IMR-90 (cell line): ENCODE measurements at regions not wholly inside any gene's neighbourhood (a gene's known extent, or its start where the extent isn't known, plus 50 kb on each side); places are given as distances from the start of the nearest gene placed in this dataset.

Experiments used
- ATAC-seq: fragments of 200-7000 bp; cut with Tn5 transposase; 2 replicates; pipeline ENCODE4 v1.9.1; 2020; ENCODE audit warnings: low read depth, mild to moderate bottlenecking, moderate library complexity
- BruUV-seq: library from RNA; stranded (reverse); fragments of 400-500 nt; replicated peaks from 2 replicates; lab custom pipeline; 2021; lab: Mats Ljungman, UMichigan
- CTCF ChIA-PET: fragments of 300-600 bp; formaldehyde crosslinking; extraction: SDS; loops from one replicate; lab custom pipeline; 2021; ENCODE audit warnings: antibody characterized with exemption; lab: Yijun Ruan, JAX
- POLR2A ChIA-PET: fragments of 300-600 bp; sonication (Branson Sonifier 250); formaldehyde crosslinking; loops from one replicate; lab custom pipeline; 2022; ENCODE audit warnings: antibody characterized with exemption; ENCODE audit not compliant: unreplicated experiment; lab: Charles Lee
- DNase-seq: peaks from one replicate; pipeline ENCODE4 v3.0.0; 2013
- H2AFZ ChIP-seq: replicated peaks from 2 replicates; pipeline ENCODE3; 2013; ENCODE audit warnings: low read length, mild to moderate bottlenecking; ENCODE audit not compliant: poor library complexity
- H2AK5ac ChIP-seq: 2 replicates; pipeline ENCODE4 v1.6.1; 2013; ENCODE audit warnings: low read depth, low read length, inconsistent platforms
- H2AK9ac ChIP-seq: replicated peaks from 2 replicates; pipeline ENCODE3; 2013; ENCODE audit warnings: mild to moderate bottlenecking, low read depth, low read length, moderate library complexity; ENCODE audit not compliant: poor library complexity
- H2BK120ac ChIP-seq: 2 replicates; pipeline ENCODE4 v1.6.1; 2013; ENCODE audit warnings: low read depth, low read length, inconsistent platforms
- H2BK15ac ChIP-seq: 3 replicates; pipeline ENCODE4 v1.6.1; 2013; ENCODE audit warnings: low read depth, low read length, inconsistent platforms
- H2BK20ac ChIP-seq: 2 replicates; pipeline ENCODE4 v1.6.1; 2013; ENCODE audit warnings: low read depth, mild to moderate bottlenecking, inconsistent platforms, low read length, moderate library complexity
- H2BK5ac ChIP-seq: 2 replicates; pipeline ENCODE4 v1.6.1; 2013; ENCODE audit warnings: mild to moderate bottlenecking, low read depth, low read length, inconsistent platforms; ENCODE audit not compliant: poor library complexity, severe bottlenecking
- H3K14ac ChIP-seq: replicated peaks from 2 replicates; pipeline ENCODE4 v1.6.1; 2013; ENCODE audit warnings: low read depth, low read length, inconsistent platforms
- H3K18ac ChIP-seq: 2 replicates; pipeline ENCODE4 v1.6.1; 2013; ENCODE audit warnings: low read depth, low read length, control low read depth
- H3K23ac ChIP-seq: 2 replicates; pipeline ENCODE4 v1.6.1; 2013; ENCODE audit warnings: low read depth, low read length, inconsistent platforms
- H3K27ac ChIP-seq: 2 replicates; pipeline ENCODE4 v1.5.1; 2013; ENCODE audit warnings: mild to moderate bottlenecking, control low read depth, low read length; ENCODE audit not compliant: insufficient read depth
- H3K27me3 ChIP-seq: 2 replicates; pipeline ENCODE4 v1.6.1; 2013; ENCODE audit warnings: low read length; ENCODE audit not compliant: control insufficient read depth, insufficient read depth
- H3K36me3 ChIP-seq: 2 replicates; pipeline ENCODE4 v1.6.1; 2013; ENCODE audit warnings: low read length, mixed read lengths; ENCODE audit not compliant: control insufficient read depth, insufficient read depth
- H3K4ac ChIP-seq: 2 replicates; pipeline ENCODE4 v1.6.1; 2013; ENCODE audit warnings: low read depth, low read length, inconsistent platforms
- H3K4me1 ChIP-seq: 2 replicates; pipeline ENCODE4 v1.6.1; 2013; ENCODE audit warnings: low read length, mixed read lengths; ENCODE audit not compliant: control insufficient read depth, insufficient read depth
- H3K4me2 ChIP-seq: 2 replicates; pipeline ENCODE4 v1.6.1; 2013; ENCODE audit warnings: low read depth, mild to moderate bottlenecking, control low read depth, low read length, moderate library complexity
- H3K4me3 ChIP-seq: 2 replicates; pipeline ENCODE4 v1.5.1; 2013; ENCODE audit warnings: low read depth, mild to moderate bottlenecking, control low read depth, low read length, moderate library complexity; ENCODE audit not compliant: insufficient read depth
- H3K56ac ChIP-seq: 2 replicates; pipeline ENCODE4 v1.6.1; 2013; ENCODE audit warnings: low read length, inconsistent platforms; ENCODE audit not compliant: insufficient read depth; ENCODE audit errors: extremely low read depth
- H3K79me1 ChIP-seq, 2 experiments: 2 replicates each; pipeline ENCODE4 v1.6.1; 2013; ENCODE audit warnings: low read length in 2 of 2, inconsistent platforms in 1 of 2, low read depth in 1 of 2
- H3K9ac ChIP-seq: 2 replicates; pipeline ENCODE4 v1.6.1; 2013; ENCODE audit warnings: low read depth, low read length, control low read depth
- H3K9me1 ChIP-seq: 2 replicates; pipeline ENCODE4 v1.6.1; 2013; ENCODE audit warnings: low read length, inconsistent platforms; ENCODE audit not compliant: insufficient read depth
- H3K9me3 ChIP-seq: 2 replicates; pipeline ENCODE4 v1.6.1; 2013; ENCODE audit warnings: low read length; ENCODE audit not compliant: control insufficient read depth, insufficient read depth
- H4K20me1 ChIP-seq: 2 replicates; pipeline ENCODE4 v1.6.1; 2013; ENCODE audit warnings: low read length, inconsistent platforms; ENCODE audit not compliant: insufficient read depth
- H4K5ac ChIP-seq: 2 replicates; pipeline ENCODE4 v1.6.1; 2013; ENCODE audit warnings: mild to moderate bottlenecking, low read depth, low read length, control low read depth
- H4K8ac ChIP-seq, 2 experiments: 2 replicates each; pipeline ENCODE4 v1.6.1; 2013; ENCODE audit warnings: low read depth in 2 of 2, low read length in 2 of 2, control low read depth in 1 of 2, inconsistent platforms in 1 of 2
- H4K91ac ChIP-seq: 2 replicates; pipeline ENCODE4 v1.6.1; 2013; ENCODE audit warnings: low read depth, low read length, inconsistent platforms; ENCODE audit not compliant: insufficient read depth
- BHLHE40 ChIP-seq: fragments of 150-350 bp; IDR thresholded peaks from 2 replicates; pipeline ENCODE4 v1.6.1; 2016; ENCODE audit warnings: mild to moderate bottlenecking, low read depth, low read length
- CTCF ChIP-seq: conservative IDR thresholded peaks from 2 replicates; pipeline ENCODE4 v1.5.1; 2012; ENCODE audit warnings: mild to moderate bottlenecking, low read depth, low read length, improper control_type of control experiment
- ELK1 ChIP-seq: fragments of 150-350 bp; IDR thresholded peaks from 2 replicates; pipeline ENCODE4 v1.6.1; 2016; ENCODE audit warnings: low read depth, mild to moderate bottlenecking, low read length, moderate library complexity, borderline replicate concordance
- MAZ ChIP-seq: IDR thresholded peaks from 2 replicates; pipeline ENCODE4 v1.6.1; 2012; ENCODE audit warnings: low read depth, mild to moderate bottlenecking, low read length, improper control_type of control experiment, moderate library complexity, borderline replicate concordance
- MXI1 ChIP-seq: IDR thresholded peaks from 2 replicates; pipeline ENCODE4 v1.6.1; 2012; ENCODE audit warnings: low read depth, mild to moderate bottlenecking, low read length, moderate library complexity, borderline replicate concordance
- NFE2L2 ChIP-seq: fragments of 150-350 bp; IDR thresholded peaks from 2 replicates; pipeline ENCODE4 v1.6.1; 2016; ENCODE audit warnings: low read depth, mild to moderate bottlenecking, low read length
- POLR2A ChIP-seq: IDR thresholded peaks from 2 replicates; pipeline ENCODE4 v1.6.1; 2012; ENCODE audit warnings: mild to moderate bottlenecking, low read depth, low read length
- RAD21 ChIP-seq: IDR thresholded peaks from 2 replicates; pipeline ENCODE4 v1.6.1; 2012; ENCODE audit warnings: low read length, improper control_type of control experiment
- RCOR1 ChIP-seq: IDR thresholded peaks from 2 replicates; pipeline ENCODE4 v1.6.1; 2012; ENCODE audit warnings: mild to moderate bottlenecking, low read length, improper control_type of control experiment; ENCODE audit not compliant: insufficient replicate concordance
- SMC3 ChIP-seq: fragments of 150-350 bp; IDR thresholded peaks from 2 replicates; pipeline ENCODE4 v1.6.1; 2016; ENCODE audit warnings: low read depth, mild to moderate bottlenecking, antibody characterized with exemption, low read length, moderate library complexity
- USF2 ChIP-seq: fragments of 150-350 bp; IDR thresholded peaks from 2 replicates; pipeline ENCODE4 v1.6.1; 2017; ENCODE audit warnings: mild to moderate bottlenecking, antibody characterized with exemption, low read length, low read depth
- WGBS, 2 experiments: methylation state at CpG; one replicate each; pipeline versions ENCODE4 v1.1.5 to v1.1.7; 2013; ENCODE audit warnings: missing lambda C conversion rate in 2 of 2; ENCODE audit not compliant: insufficient read length in 1 of 2; ENCODE audit errors: extremely low coverage in 2 of 2; 5-methylcytosine and 5-hydroxymethylcytosine counted together
- dilution Hi-C: fragments of 300-500 bp; cut with HindIII; formaldehyde crosslinking; loops from one replicate; pipeline ENCODE4 v1.14.3; 2018; ENCODE audit warnings: low sequenced_read_pairs; ENCODE audit not compliant: unreplicated experiment
- in situ Hi-C: fragments of 300-500 bp; cut with MboI; formaldehyde crosslinking; loops from 3 replicates; pipeline ENCODE4 v1.14.3; 2019; ENCODE audit warnings: low sequenced_read_pairs, inconsistent platforms, mixed read lengths
- intact Hi-C: fragments of 100-400 bp; cut with micrococcal nuclease; formaldehyde crosslinking; loops from 2 replicates; pipeline ENCODE4 v1.10.0; 2022

GRCh38 chr18:29681578-29681977 lies 1361.0 kb downstream of the DSC3 start:
- intact Hi-C loops (no loop called here), in situ Hi-C loops (no loop called here), dilution Hi-C loops (no loop called here)
- no peaks in the 10 kb centered on the region for H3K9me3 ChIP-seq
- no peak overlapping the region for H3K14ac ChIP-seq
- H3K4me2 ChIP-seq: no peak overlapping the region
- H4K91ac ChIP-seq: no peak overlapping the region
- no peak overlapping the region for H4K5ac ChIP-seq
- H3K56ac ChIP-seq: no peak overlapping the region
- H3K4ac ChIP-seq: no peak overlapping the region
- H3K27ac ChIP-seq: no peak overlapping the region
- no peak overlapping the region for H3K23ac ChIP-seq
- no peak overlapping the region for H2BK120ac ChIP-seq
- H2AK9ac ChIP-seq: no peak overlapping the region
- ChIA-PET POLR2A (no interaction called here), CTCF (no interaction called here)
- 100% methylated on average over 2 of the region's 4 CpGs; no CpG with 5 or more reads in 1 of the 2 experiments for WGBS, 2 experiments
- no peaks in the 10 kb centered on the region for H4K20me1 ChIP-seq
- no peak for ATAC-seq
- H2BK20ac ChIP-seq: no peak overlapping the region
- H2AK5ac ChIP-seq: no peak overlapping the region
- H2BK5ac ChIP-seq: no peak overlapping the region
- H3K4me1 ChIP-seq: no peaks in the 10 kb centered on the region
- H3K27me3 ChIP-seq: no peaks in the 10 kb centered on the region
- no TSS peak for BruUV-seq
- no peak overlapping the region for H2BK15ac ChIP-seq
- H3K4me3 ChIP-seq: no peak overlapping the region
- no peak overlapping the region for H3K9ac ChIP-seq
- TF ChIP-seq BHLHE40 (no peak), ELK1 (no peak), MAZ (no peak), NFE2L2 (no peak), POLR2A (no peak), SMC3 (no peak), MXI1 (no peak), CTCF (no peak), USF2 (no peak), RCOR1 (no peak), RAD21 (no peak)
- no peak overlapping the region for H4K8ac ChIP-seq
- H3K9me1 ChIP-seq: no peaks in the 10 kb centered on the region
- H3K36me3 ChIP-seq: no peaks in the 10 kb centered on the region
- H2AFZ ChIP-seq: no peak overlapping the region
- DNase-seq: no peak
- no peaks in the 10 kb centered on the region for H3K79me1 ChIP-seq
- H3K18ac ChIP-seq: no peak overlapping the region
